AG09309 (cell line): ENCODE measurements at regions not wholly inside any gene's neighbourhood (a gene's known extent, or its start where the extent isn't known, plus 50 kb on each side); places are given as distances from the start of the nearest gene placed in this dataset.

Experiments used
- DNase-seq: peaks from one replicate; pipeline ENCODE4 v3.0.0-alpha.2; 2010; ENCODE audit warnings: low read depth
- H3K4me3 ChIP-seq: 2 replicates; pipeline ENCODE4 v1.5.1; 2011; ENCODE audit warnings: mild to moderate bottlenecking, low read depth, low read length, moderate library complexity; ENCODE audit not compliant: control insufficient read depth
- TF ChIP-seq, protein P1 (sequence below): IDR thresholded peaks from 2 replicates; pipeline ENCODE4 v1.5.1; 2011; ENCODE audit warnings: mild to moderate bottlenecking, low read depth, low read length, inconsistent platforms; ENCODE audit not compliant: insufficient read depth, control insufficient read depth; ENCODE audit errors: missing control alignments

DNA sequence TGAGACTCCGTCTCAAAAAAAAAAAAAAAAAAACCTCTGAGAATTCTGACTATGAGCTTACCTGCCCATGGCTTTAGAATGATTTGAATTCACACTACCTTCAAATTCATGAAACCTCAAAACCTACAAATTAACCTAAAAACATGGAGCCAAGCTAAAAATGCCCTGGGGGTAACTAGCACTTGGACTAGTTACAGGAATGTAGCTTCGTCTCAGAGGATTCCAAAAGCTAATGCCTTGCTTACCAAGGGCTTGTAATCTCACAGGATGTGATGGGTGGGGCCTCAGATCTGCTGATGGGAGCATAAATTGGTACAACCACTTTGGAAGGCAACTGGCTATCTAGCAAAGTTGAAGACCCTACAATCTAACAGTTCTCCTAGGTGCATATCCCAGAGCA, 79.4 kb upstream of the SPRY1 start:
- no peak overlapping the region for H3K4me3 ChIP-seq
- no peak for DNase-seq
- TF ChIP-seq, protein P1, sequence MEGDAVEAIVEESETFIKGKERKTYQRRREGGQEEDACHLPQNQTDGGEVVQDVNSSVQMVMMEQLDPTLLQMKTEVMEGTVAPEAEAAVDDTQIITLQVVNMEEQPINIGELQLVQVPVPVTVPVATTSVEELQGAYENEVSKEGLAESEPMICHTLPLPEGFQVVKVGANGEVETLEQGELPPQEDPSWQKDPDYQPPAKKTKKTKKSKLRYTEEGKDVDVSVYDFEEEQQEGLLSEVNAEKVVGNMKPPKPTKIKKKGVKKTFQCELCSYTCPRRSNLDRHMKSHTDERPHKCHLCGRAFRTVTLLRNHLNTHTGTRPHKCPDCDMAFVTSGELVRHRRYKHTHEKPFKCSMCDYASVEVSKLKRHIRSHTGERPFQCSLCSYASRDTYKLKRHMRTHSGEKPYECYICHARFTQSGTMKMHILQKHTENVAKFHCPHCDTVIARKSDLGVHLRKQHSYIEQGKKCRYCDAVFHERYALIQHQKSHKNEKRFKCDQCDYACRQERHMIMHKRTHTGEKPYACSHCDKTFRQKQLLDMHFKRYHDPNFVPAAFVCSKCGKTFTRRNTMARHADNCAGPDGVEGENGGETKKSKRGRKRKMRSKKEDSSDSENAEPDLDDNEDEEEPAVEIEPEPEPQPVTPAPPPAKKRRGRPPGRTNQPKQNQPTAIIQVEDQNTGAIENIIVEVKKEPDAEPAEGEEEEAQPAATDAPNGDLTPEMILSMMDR: no peak

- no peak for DNase-seq
- TF ChIP-seq, protein P1: no peak
- H3K4me3 ChIP-seq: no peak overlapping the region
Measured at GRCh38 chr4:123319639-123320038, 77.0 kb upstream of the SPRY1 start.

- no peak for DNase-seq
- TF ChIP-seq, protein P1: no peak
- H3K4me3 ChIP-seq: no peak overlapping the region
Measured at GRCh38 chr4:123323998-123324397, 72.6 kb upstream of the SPRY1 start.

DNA sequence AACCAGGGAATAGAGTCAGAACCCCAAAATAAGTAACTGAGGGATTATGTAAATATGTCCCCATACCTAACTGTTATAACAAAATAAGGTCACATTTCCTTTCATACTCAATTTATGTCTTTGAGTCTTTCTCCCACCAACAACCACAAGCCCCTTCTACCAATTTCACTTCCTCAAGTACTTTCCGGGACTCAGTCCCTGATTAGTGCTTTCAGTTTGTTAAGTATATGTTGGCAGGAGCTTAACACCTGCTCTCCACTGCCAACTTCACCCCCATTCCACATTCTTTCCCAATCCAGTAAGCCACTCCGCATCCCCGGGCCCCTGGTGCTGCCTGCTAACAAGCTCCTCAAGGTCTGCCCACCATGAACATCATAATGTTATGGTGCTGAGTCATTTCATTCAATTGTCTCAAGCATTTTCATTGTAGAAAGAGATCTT, 71.3 kb upstream of the SPRY1 start:
- no peak overlapping the region for H3K4me3 ChIP-seq
- no peak for DNase-seq
- TF ChIP-seq, protein P1: no peak

GRCh38 chr4:123327346-123327745, 69.2 kb upstream of the SPRY1 start:
- no peak overlapping the region for H3K4me3 ChIP-seq
- TF ChIP-seq, protein P1: no peak
- no peak for DNase-seq

- H3K4me3 ChIP-seq: no peak overlapping the region
- no peak for DNase-seq
- TF ChIP-seq, protein P1: no peak
Measured at GRCh38 chr4:123327846-123328429, 68.7 kb upstream of the SPRY1 start.
